22Rv1 (cell line): ENCODE measurements at regions not wholly inside any gene's neighbourhood (a gene's known extent, or its start where the extent isn't known, plus 50 kb on each side); places are given as distances from the start of the nearest gene placed in this dataset.

Source experiments
- H3K27ac ChIP-seq: fragments of 450-650 bp; 2 replicates; pipeline ENCODE4 v1.5.1; 2017
- CTCF ChIP-seq: fragments of 450-650 bp; IDR thresholded peaks from 2 replicates; pipeline ENCODE4 v1.5.1; 2017; ENCODE audit warnings: mild to moderate bottlenecking
- ZFX ChIP-seq: fragments of 450-650 bp; IDR thresholded peaks from 2 replicates; pipeline ENCODE4 v1.6.1; 2017; ENCODE audit warnings: antibody characterized with exemption, borderline replicate concordance

- TF ChIP-seq CTCF = no peak
- no peak for TF ChIP-seq ZFX
Measured at GRCh38 chr1:239566074-239566473, 179.7 kb downstream of the CHRM3 start.

GRCh38 chr1:239570878-239571277, 184.5 kb downstream of the CHRM3 start:
- no peak for TF ChIP-seq CTCF
- no peak for TF ChIP-seq ZFX
- no peak overlapping the region for H3K27ac ChIP-seq

More at GRCh38 chr1:239566074-239566473, 179.7 kb downstream of the CHRM3 start:
- H3K27ac ChIP-seq = no peak overlapping the region

- no peak overlapping the region for H3K27ac ChIP-seq
- TF ChIP-seq ZFX (no peak), CTCF (no peak)
Measured at GRCh38 chr1:239572183-239572582, 185.8 kb downstream of the CHRM3 start.

- TF ChIP-seq CTCF (no peak), ZFX (no peak)
- H3K27ac ChIP-seq = no peak overlapping the region
Measured at GRCh38 chr1:239574112-239574511, 187.7 kb downstream of the CHRM3 start.

GRCh38 chr1:239575113-239575512, 188.7 kb downstream of the CHRM3 start:
- H3K27ac ChIP-seq = no peak overlapping the region

GRCh38 chr1:239583536-239583935, 197.2 kb downstream of the CHRM3 start:
- TF ChIP-seq ZFX (no peak), CTCF (no peak)
- no peak overlapping the region for H3K27ac ChIP-seq

More at GRCh38 chr1:239575113-239575512, 188.7 kb downstream of the CHRM3 start:
- TF ChIP-seq ZFX (no peak), CTCF (no peak)

GRCh38 chr1:239586128-239586527, 199.8 kb downstream of the CHRM3 start:
- TF ChIP-seq CTCF (no peak), ZFX (no peak)
- H3K27ac ChIP-seq = no peak overlapping the region
